Nephron (organoid): ENCODE measurements at regions not wholly inside any gene's neighbourhood (a gene's known extent, or its start where the extent isn't known, plus 50 kb on each side); places are given as distances from the start of the nearest gene placed in this dataset.

Experiments used
- H3K27ac Mint-ChIP-seq, 3 experiments: 2 replicates each; pipeline ENCODE4 v1.8.0; 2020; ENCODE audit warnings: mixed read lengths in 3 of 3, mild to moderate bottlenecking in 2 of 3, moderate library complexity in 1 of 3
- H3K27me3 Mint-ChIP-seq: 2 replicates; pipeline ENCODE4 v1.8.0; 2021; ENCODE audit warnings: low read depth, mild to moderate bottlenecking, moderate library complexity, mixed read lengths
- H3K36me3 Mint-ChIP-seq: 2 replicates; pipeline ENCODE4 v1.8.0; 2020; ENCODE audit warnings: low read depth, mixed read lengths
- H3K4me1 Mint-ChIP-seq: 2 replicates; pipeline ENCODE4 v1.8.0; 2020; ENCODE audit warnings: mixed read lengths
- H3K4me3 Mint-ChIP-seq, 3 experiments: 2 replicates each; pipeline ENCODE4 v1.8.0; 2020; ENCODE audit warnings: mild to moderate bottlenecking in 3 of 3, mixed read lengths in 3 of 3, moderate library complexity in 2 of 3
- H3K9me3 Mint-ChIP-seq: 2 replicates; pipeline ENCODE4 v1.8.0; 2020; ENCODE audit warnings: mixed read lengths
- TF ChIP-seq, protein P1 (sequence below), 3 experiments: fragments of 200-600 bp; sonication (generic); IDR thresholded peaks; one replicate each; pipeline ENCODE4 v1.5.0; 2021; ENCODE audit warnings: antibody characterized with exemption in 3 of 3; ENCODE audit not compliant: unreplicated experiment in 3 of 3

DNA sequence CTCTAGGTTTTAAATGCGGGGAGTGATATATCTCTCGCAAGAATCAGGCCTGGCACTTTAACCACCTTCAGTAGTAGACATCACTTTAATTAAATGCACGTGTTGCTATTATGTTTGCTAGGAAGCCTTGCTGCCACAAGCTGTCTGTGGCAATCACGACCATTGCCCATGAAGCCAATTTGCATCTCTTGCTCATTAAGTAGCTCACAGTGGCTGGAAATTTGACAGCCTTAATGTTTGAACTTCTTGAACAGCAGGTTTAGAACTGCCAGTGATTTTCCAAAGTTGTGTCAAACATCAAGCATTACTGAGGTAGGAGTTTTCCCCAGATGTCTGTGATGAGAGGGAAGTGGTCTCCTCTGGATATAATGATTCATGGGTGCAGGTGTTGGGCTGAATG lies 642.3 kb upstream of the CPEB2 start:
- Mint-ChIP-seq H3K4me3 (no peak overlapping the region), H3K27ac (no peak overlapping the region), H3K27me3 (peaks cover 3% of the 10 kb centered on the region), H3K9me3 (no peaks in the 10 kb centered on the region), H3K4me1 (no peaks in the 10 kb centered on the region), H3K36me3 (no peaks in the 10 kb centered on the region)
- TF ChIP-seq, protein P1, sequence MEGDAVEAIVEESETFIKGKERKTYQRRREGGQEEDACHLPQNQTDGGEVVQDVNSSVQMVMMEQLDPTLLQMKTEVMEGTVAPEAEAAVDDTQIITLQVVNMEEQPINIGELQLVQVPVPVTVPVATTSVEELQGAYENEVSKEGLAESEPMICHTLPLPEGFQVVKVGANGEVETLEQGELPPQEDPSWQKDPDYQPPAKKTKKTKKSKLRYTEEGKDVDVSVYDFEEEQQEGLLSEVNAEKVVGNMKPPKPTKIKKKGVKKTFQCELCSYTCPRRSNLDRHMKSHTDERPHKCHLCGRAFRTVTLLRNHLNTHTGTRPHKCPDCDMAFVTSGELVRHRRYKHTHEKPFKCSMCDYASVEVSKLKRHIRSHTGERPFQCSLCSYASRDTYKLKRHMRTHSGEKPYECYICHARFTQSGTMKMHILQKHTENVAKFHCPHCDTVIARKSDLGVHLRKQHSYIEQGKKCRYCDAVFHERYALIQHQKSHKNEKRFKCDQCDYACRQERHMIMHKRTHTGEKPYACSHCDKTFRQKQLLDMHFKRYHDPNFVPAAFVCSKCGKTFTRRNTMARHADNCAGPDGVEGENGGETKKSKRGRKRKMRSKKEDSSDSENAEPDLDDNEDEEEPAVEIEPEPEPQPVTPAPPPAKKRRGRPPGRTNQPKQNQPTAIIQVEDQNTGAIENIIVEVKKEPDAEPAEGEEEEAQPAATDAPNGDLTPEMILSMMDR (IDR thresholded peaks at IDR 0.05; ENCODE audit: unreplicated experiment in 3 of 3): no peak

- H3K27ac Mint-ChIP-seq: no peak overlapping the region
- H3K4me1 Mint-ChIP-seq: no peaks in the 10 kb centered on the region
- H3K36me3 Mint-ChIP-seq: no peaks in the 10 kb centered on the region
- no peaks in the 10 kb centered on the region for H3K9me3 Mint-ChIP-seq
- no peaks in the 10 kb centered on the region for H3K27me3 Mint-ChIP-seq
- TF ChIP-seq, protein P1 (IDR thresholded peaks at IDR 0.05; ENCODE audit: unreplicated experiment in 3 of 3): no peak
- no peak overlapping the region for H3K4me3 Mint-ChIP-seq
These were observed 641.2 kb upstream of the CPEB2 start for GRCh38 chr4:14361084-14361483.

DNA sequence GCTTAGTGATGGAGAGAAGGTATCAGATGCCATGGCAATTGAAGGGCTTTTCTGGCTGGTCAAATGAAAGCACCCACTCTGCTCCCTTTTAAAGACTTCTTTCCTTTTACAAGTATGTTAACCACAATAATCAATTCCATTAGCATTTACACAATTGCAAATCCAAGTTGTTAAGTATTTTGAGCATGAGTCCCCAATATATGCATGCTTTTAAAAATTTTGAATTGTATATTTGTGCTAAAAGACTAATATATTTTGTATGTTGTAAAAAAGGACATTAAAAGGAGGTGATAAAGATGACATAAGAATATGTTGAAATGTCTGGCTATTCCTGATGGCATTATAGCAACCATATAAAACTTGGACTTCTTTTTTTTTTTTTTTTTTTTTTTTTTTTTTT lies 639.9 kb upstream of the CPEB2 start:
- no peak overlapping the region for H3K27ac Mint-ChIP-seq
- no peaks in the 10 kb centered on the region for H3K27me3 Mint-ChIP-seq
- no peaks in the 10 kb centered on the region for H3K36me3 Mint-ChIP-seq
- no peak overlapping the region for H3K4me3 Mint-ChIP-seq
- H3K4me1 Mint-ChIP-seq: no peaks in the 10 kb centered on the region
- H3K9me3 Mint-ChIP-seq: no peaks in the 10 kb centered on the region
- TF ChIP-seq, protein P1 (IDR thresholded peaks at IDR 0.05; ENCODE audit: unreplicated experiment in 3 of 3): no peak

- H3K27me3 Mint-ChIP-seq: no peaks in the 10 kb centered on the region
- H3K36me3 Mint-ChIP-seq: no peaks in the 10 kb centered on the region
- H3K27ac Mint-ChIP-seq: no peak overlapping the region
- H3K9me3 Mint-ChIP-seq: no peaks in the 10 kb centered on the region
- no peaks in the 10 kb centered on the region for H3K4me1 Mint-ChIP-seq
- H3K4me3 Mint-ChIP-seq: no peak overlapping the region
- TF ChIP-seq, protein P1 (IDR thresholded peaks at IDR 0.05; ENCODE audit: unreplicated experiment in 3 of 3): no peak
These were observed 637.2 kb upstream of the CPEB2 start for GRCh38 chr4:14364953-14365536.

DNA sequence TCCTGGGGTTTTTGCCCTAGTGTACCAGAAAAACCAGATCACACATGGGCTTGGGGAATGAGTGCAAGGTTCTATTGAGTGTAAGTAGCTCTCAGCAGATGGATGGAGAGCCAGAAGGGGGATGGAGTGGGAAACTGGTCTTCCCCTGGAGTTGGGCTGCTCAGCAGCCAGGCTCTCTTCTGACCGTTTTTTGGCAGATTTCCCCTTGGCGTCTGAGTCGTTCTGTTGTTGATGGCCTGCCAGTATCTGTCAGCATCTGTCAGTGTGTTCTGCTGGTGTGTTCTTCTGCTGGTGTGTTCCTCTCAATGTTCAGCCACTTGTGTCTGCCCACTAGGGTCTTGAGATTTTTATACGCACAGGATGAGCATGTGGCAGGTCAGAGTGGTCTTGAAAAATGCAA lies 633.9 kb upstream of the CPEB2 start:
- Mint-ChIP-seq H3K9me3 (no peaks in the 10 kb centered on the region), H3K27ac (no peak overlapping the region), H3K4me3 (no peak overlapping the region), H3K36me3 (no peaks in the 10 kb centered on the region), H3K27me3 (no peaks in the 10 kb centered on the region), H3K4me1 (peaks cover 4% of the 10 kb centered on the region)
- TF ChIP-seq, protein P1 (IDR thresholded peaks at IDR 0.05; ENCODE audit: unreplicated experiment in 3 of 3): no peak

DNA sequence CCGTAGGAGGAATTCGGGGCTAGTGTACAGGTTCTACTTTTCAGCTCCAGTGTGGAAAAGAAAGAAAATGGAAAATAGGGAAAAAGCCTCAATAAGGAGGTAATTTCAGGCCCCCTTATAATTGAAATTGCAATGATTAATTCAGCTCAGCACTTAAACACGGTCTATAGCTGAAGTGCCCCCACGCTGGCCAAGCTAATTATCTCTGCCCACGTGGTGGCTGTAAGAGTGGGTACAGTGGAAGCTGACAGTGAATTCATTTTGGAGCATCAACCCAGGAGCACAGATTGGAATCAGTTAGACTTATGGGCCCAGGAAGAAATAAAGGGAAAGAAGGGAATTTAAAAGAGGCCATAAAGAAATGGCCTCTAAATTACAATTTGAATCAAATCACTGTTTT lies 631.1 kb upstream of the CPEB2 start:
- Mint-ChIP-seq H3K27ac (peak overlapping the region in 1 of 3 experiments; percentile 34), H3K9me3 (no peaks in the 10 kb centered on the region), H3K36me3 (no peaks in the 10 kb centered on the region), H3K4me1 (peaks cover 4% of the 10 kb centered on the region), H3K27me3 (no peaks in the 10 kb centered on the region), H3K4me3 (no peak overlapping the region)
- TF ChIP-seq, protein P1 (IDR thresholded peaks at IDR 0.05; ENCODE audit: unreplicated experiment in 3 of 3): no peak
